K562 (cell line): ENCODE measurements at regions not wholly inside any gene's neighbourhood (a gene's known extent, or its start where the extent isn't known, plus 50 kb on each side); places are given as distances from the start of the nearest gene placed in this dataset.

ENCODE experiments used
- E2F3 ChIP-seq: fragments of 250-450 bp; sonication (Bioruptor Pico); IDR thresholded peaks from 2 replicates; pipeline ENCODE4 v1.4.0; 2020; ENCODE audit warnings: mild to moderate bottlenecking
- HDAC1 ChIP-seq, 2 experiments: fragments of 450-650 bp; IDR thresholded peaks; 2 replicates each; pipeline ENCODE4 v1.6.1; 2016 to 2017; ENCODE audit warnings: inconsistent platforms in 1 of 2, mild to moderate bottlenecking in 1 of 2, moderate library complexity in 1 of 2
- JUND ChIP-seq, 2 experiments: IDR thresholded peaks; 2 replicates in 1 of 2; 3 replicates in 1 of 2; pipeline ENCODE4 v1.6.1; 2011; ENCODE audit warnings: borderline replicate concordance in 2 of 2, low read depth in 2 of 2, low read length in 2 of 2, improper control_type of control experiment in 1 of 2, missing biosample characterization in 1 of 2, missing genetic modification characterization in 1 of 2, missing genetic modification reagents in 1 of 2
- KDM2B ChIP-seq: fragments of 250-450 bp; sonication (Bioruptor Pico); IDR thresholded peaks from 2 replicates; pipeline ENCODE4 v1.8.0; 2021; ENCODE audit warnings: mild to moderate bottlenecking, moderate library complexity
- KLF1 ChIP-seq: fragments of 450-650 bp; IDR thresholded peaks from 2 replicates; pipeline ENCODE4 v1.6.1; 2016; ENCODE audit warnings: missing genetic modification characterization, missing compliant biosample characterization
- SRSF3 ChIP-seq: fragments of 200-400 bp; formaldehyde crosslinking; IDR thresholded peaks from 2 replicates; pipeline ENCODE4 v1.6.1; 2016; ENCODE audit warnings: mild to moderate bottlenecking, low read length, moderate library complexity; ENCODE audit not compliant: insufficient read depth
- ZC3H11A ChIP-seq: IDR thresholded peaks from 2 replicates; pipeline ENCODE4 v1.6.1; 2012; ENCODE audit warnings: low read depth, low read length, improper control_type of control experiment
- ZNF165 ChIP-seq: fragments of 250-450 bp; sonication (Bioruptor Pico); IDR thresholded peaks from 2 replicates; pipeline ENCODE4 v1.4.0; 2020; ENCODE audit warnings: borderline replicate concordance
- TF ChIP-seq, protein P1 (sequence below): fragments of 250-450 bp; sonication (Bioruptor Pico); IDR thresholded peaks from 2 replicates; pipeline ENCODE4 v1.6.1; 2021; ENCODE audit warnings: mild to moderate bottlenecking
- TF ChIP-seq, protein P2 (sequence below): sonication (generic); formaldehyde crosslinking; IDR thresholded peaks from 2 replicates; pipeline ENCODE4 v1.8.1; 2023; ENCODE audit warnings: mild to moderate bottlenecking, missing genetic modification reagents
- TF ChIP-seq, protein P3 (sequence below): fragments of 250-450 bp; sonication (Bioruptor Pico); IDR thresholded peaks from 2 replicates; pipeline ENCODE4 v1.4.0; 2020; ENCODE audit warnings: borderline replicate concordance
- TF ChIP-seq, protein P4 (sequence below): fragments of 450-650 bp; IDR thresholded peaks from 2 replicates; pipeline ENCODE4 v1.6.1; 2016; ENCODE audit warnings: mild to moderate bottlenecking, moderate library complexity

DNA sequence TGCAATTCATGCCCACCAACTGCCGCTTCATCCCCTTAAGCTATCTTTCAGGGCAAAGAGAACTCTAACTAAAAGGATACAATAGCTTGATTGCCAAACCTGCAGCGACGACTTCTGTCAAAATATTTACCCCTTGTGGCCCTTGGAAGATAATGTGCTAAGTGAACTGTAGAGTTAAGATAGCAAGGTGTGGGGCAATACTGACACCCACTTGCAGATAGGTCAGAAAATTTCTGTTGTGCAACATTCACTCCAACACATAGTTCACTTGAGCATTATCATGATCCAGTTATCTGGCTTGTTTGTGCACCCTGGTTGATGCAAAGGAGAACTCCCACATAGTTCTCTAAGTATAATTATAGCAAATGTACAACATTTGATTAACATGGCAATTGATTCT, 55.6 kb downstream of the RHOXF2B start (continued):
- TF ChIP-seq, protein P1, sequence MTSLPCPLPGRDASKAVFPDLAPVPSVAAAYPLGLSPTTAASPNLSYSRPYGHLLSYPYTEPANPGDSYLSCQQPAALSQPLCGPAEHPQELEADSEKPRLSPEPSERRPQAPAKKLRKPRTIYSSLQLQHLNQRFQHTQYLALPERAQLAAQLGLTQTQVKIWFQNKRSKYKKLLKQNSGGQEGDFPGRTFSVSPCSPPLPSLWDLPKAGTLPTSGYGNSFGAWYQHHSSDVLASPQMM (CRISPR knock-in tag), result no peak
- TF ChIP-seq, protein P2, sequence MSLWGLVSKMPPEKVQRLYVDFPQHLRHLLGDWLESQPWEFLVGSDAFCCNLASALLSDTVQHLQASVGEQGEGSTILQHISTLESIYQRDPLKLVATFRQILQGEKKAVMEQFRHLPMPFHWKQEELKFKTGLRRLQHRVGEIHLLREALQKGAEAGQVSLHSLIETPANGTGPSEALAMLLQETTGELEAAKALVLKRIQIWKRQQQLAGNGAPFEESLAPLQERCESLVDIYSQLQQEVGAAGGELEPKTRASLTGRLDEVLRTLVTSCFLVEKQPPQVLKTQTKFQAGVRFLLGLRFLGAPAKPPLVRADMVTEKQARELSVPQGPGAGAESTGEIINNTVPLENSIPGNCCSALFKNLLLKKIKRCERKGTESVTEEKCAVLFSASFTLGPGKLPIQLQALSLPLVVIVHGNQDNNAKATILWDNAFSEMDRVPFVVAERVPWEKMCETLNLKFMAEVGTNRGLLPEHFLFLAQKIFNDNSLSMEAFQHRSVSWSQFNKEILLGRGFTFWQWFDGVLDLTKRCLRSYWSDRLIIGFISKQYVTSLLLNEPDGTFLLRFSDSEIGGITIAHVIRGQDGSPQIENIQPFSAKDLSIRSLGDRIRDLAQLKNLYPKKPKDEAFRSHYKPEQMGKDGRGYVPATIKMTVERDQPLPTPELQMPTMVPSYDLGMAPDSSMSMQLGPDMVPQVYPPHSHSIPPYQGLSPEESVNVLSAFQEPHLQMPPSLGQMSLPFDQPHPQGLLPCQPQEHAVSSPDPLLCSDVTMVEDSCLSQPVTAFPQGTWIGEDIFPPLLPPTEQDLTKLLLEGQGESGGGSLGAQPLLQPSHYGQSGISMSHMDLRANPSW (CRISPR knock-in tag), result no peak
- TF ChIP-seq ZNF165 (no peak), KLF1 (tag) (no peak), E2F3 (CRISPR knock-in tag) (no peak), ZC3H11A (no peak), HDAC1 (IDR thresholded peaks at IDR 0.05) (0 out of 4 replicates have a peak, but pooled peaks of 1 of the 2 experiments have one; percentile 31), JUND (IDR thresholded peaks at IDR 0.05; ENCODE audit: borderline replicate concordance, low read depth, low read length) (0 out of 2 replicates have a peak, but pooled peaks have one; percentile 25), JUND (tag; IDR thresholded peaks at IDR 0.05; ENCODE audit: borderline replicate concordance, low read depth, low read length) (no peak; the same call in 2 of the 3 replicates), SRSF3 (no peak), KDM2B (no peak)
- TF ChIP-seq, protein P3, sequence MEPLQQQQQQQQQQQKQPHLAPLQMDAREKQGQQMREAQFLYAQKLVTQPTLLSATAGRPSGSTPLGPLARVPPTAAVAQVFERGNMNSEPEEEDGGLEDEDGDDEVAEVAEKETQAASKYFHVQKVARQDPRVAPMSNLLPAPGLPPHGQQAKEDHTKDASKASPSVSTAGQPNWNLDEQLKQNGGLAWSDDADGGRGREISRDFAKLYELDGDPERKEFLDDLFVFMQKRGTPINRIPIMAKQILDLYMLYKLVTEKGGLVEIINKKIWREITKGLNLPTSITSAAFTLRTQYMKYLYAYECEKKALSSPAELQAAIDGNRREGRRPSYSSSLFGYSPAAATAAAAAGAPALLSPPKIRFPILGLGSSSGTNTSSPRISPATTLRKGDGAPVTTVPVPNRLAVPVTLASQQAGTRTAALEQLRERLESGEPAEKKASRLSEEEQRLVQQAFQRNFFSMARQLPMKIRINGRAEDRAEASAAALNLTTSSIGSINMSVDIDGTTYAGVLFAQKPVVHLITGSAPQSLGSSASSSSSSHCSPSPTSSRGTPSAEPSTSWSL, result no peak
- TF ChIP-seq, protein P4, sequence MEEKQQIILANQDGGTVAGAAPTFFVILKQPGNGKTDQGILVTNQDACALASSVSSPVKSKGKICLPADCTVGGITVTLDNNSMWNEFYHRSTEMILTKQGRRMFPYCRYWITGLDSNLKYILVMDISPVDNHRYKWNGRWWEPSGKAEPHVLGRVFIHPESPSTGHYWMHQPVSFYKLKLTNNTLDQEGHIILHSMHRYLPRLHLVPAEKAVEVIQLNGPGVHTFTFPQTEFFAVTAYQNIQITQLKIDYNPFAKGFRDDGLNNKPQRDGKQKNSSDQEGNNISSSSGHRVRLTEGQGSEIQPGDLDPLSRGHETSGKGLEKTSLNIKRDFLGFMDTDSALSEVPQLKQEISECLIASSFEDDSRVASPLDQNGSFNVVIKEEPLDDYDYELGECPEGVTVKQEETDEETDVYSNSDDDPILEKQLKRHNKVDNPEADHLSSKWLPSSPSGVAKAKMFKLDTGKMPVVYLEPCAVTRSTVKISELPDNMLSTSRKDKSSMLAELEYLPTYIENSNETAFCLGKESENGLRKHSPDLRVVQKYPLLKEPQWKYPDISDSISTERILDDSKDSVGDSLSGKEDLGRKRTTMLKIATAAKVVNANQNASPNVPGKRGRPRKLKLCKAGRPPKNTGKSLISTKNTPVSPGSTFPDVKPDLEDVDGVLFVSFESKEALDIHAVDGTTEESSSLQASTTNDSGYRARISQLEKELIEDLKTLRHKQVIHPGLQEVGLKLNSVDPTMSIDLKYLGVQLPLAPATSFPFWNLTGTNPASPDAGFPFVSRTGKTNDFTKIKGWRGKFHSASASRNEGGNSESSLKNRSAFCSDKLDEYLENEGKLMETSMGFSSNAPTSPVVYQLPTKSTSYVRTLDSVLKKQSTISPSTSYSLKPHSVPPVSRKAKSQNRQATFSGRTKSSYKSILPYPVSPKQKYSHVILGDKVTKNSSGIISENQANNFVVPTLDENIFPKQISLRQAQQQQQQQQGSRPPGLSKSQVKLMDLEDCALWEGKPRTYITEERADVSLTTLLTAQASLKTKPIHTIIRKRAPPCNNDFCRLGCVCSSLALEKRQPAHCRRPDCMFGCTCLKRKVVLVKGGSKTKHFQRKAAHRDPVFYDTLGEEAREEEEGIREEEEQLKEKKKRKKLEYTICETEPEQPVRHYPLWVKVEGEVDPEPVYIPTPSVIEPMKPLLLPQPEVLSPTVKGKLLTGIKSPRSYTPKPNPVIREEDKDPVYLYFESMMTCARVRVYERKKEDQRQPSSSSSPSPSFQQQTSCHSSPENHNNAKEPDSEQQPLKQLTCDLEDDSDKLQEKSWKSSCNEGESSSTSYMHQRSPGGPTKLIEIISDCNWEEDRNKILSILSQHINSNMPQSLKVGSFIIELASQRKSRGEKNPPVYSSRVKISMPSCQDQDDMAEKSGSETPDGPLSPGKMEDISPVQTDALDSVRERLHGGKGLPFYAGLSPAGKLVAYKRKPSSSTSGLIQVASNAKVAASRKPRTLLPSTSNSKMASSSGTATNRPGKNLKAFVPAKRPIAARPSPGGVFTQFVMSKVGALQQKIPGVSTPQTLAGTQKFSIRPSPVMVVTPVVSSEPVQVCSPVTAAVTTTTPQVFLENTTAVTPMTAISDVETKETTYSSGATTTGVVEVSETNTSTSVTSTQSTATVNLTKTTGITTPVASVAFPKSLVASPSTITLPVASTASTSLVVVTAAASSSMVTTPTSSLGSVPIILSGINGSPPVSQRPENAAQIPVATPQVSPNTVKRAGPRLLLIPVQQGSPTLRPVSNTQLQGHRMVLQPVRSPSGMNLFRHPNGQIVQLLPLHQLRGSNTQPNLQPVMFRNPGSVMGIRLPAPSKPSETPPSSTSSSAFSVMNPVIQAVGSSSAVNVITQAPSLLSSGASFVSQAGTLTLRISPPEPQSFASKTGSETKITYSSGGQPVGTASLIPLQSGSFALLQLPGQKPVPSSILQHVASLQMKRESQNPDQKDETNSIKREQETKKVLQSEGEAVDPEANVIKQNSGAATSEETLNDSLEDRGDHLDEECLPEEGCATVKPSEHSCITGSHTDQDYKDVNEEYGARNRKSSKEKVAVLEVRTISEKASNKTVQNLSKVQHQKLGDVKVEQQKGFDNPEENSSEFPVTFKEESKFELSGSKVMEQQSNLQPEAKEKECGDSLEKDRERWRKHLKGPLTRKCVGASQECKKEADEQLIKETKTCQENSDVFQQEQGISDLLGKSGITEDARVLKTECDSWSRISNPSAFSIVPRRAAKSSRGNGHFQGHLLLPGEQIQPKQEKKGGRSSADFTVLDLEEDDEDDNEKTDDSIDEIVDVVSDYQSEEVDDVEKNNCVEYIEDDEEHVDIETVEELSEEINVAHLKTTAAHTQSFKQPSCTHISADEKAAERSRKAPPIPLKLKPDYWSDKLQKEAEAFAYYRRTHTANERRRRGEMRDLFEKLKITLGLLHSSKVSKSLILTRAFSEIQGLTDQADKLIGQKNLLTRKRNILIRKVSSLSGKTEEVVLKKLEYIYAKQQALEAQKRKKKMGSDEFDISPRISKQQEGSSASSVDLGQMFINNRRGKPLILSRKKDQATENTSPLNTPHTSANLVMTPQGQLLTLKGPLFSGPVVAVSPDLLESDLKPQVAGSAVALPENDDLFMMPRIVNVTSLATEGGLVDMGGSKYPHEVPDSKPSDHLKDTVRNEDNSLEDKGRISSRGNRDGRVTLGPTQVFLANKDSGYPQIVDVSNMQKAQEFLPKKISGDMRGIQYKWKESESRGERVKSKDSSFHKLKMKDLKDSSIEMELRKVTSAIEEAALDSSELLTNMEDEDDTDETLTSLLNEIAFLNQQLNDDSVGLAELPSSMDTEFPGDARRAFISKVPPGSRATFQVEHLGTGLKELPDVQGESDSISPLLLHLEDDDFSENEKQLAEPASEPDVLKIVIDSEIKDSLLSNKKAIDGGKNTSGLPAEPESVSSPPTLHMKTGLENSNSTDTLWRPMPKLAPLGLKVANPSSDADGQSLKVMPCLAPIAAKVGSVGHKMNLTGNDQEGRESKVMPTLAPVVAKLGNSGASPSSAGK, result no peak
